Stomach smooth muscle (tissue), 2 donors: ENCODE measurements at regions not wholly inside any gene's neighbourhood (a gene's known extent, or its start where the extent isn't known, plus 50 kb on each side); places are given as distances from the start of the nearest gene placed in this dataset.

ENCODE experiments used
- H3K27ac ChIP-seq: one replicate; pipeline ENCODE4 v1.7.0; 2013; ENCODE audit warnings: mild to moderate bottlenecking, low read length, inconsistent platforms
- H3K27me3 ChIP-seq, 2 donors: one replicate each; pipeline ENCODE4 v1.7.0; 2013; ENCODE audit warnings: low read length in 2 of 2; ENCODE audit not compliant: insufficient read depth in 2 of 2, control insufficient read depth in 1 of 2
- H3K36me3 ChIP-seq, 2 donors: one replicate each; pipeline ENCODE4 v1.7.0; 2013; ENCODE audit warnings: low read length in 2 of 2; ENCODE audit not compliant: control insufficient read depth in 2 of 2, insufficient read depth in 2 of 2
- H3K4me1 ChIP-seq: one replicate; pipeline ENCODE4 v1.7.0; 2013; ENCODE audit warnings: low read length; ENCODE audit not compliant: control insufficient read depth, insufficient read depth
- H3K4me3 ChIP-seq, 2 donors: one replicate each; pipeline ENCODE4 v1.7.0; 2013; ENCODE audit warnings: low read length in 2 of 2
- H3K9ac ChIP-seq, 2 donors: one replicate each; pipeline ENCODE4 v1.7.0; 2013; ENCODE audit warnings: low read length in 2 of 2, mild to moderate bottlenecking in 1 of 2
- H3K9me3 ChIP-seq, 2 donors: one replicate each; pipeline ENCODE4 v1.7.0; 2013; ENCODE audit warnings: low read length in 2 of 2; ENCODE audit not compliant: control insufficient read depth in 2 of 2
- donor health status: healthy.
- donor health status: Pancreatic carcinoma.

DNA sequence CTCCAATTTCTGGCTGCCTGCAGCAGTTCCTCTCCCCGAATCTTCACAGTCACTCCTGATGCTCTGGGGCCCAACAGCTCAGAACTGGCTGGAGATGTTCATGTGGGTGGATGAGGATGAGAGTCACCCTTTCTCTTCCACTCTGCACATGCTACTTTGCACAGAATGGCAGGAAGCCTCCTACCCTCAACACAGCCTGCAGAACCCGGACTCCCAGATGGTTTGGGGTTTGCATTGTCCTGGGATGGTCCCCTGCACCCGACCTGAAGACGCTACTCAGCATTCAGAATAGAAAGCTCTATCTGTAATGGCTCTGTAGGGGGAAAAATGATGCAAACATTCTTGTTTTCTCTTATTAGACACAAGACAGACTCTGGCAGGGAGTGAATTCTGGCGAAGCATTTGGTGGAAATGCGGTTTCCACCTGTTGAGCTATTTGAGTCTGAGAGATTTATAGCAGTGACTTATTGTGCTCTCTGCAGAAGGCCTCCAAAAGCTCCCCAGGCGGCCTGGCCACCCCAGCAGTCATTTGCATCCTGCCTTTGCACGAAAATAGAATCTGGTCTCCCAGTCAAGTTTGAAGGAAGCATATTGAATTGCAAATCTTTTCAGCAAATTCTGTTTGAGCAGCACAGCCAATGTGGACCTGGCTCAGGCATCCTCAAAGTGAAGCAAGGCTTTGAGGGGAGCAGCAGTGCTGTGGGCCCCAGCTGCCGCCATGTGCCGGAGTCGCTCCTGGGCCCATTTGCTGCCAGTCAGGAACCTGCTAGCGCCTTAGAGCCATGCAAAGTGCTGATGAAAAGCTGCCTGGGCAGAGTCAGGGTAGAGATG is 309.3 kb downstream of the TCERG1L start:
- Histone ChIP-seq H3K9ac (no peak overlapping the region), H3K4me3 (no peak overlapping the region), H3K27ac (no peak overlapping the region), H3K4me1 (no peaks in the 10 kb centered on the region), H3K27me3 (peaks cover 0 to 5% of the 10 kb centered on the region in 2 donors), H3K36me3 (no peaks in the 10 kb centered on the region), H3K9me3 (peaks cover 0 to 3% of the 10 kb centered on the region in 2 donors)

- Histone ChIP-seq H3K9ac (no peak overlapping the region), H3K36me3 (no peaks in the 10 kb centered on the region), H3K4me3 (no peak overlapping the region), H3K27ac (no peak overlapping the region), H3K27me3 (peaks cover 0 to 5% of the 10 kb centered on the region in 2 donors), H3K9me3 (peaks cover 0 to 3% of the 10 kb centered on the region in 2 donors), H3K4me1 (no peaks in the 10 kb centered on the region)
Observed at GRCh38 chr10:131003455-131003854, 308.1 kb downstream of the TCERG1L start.

DNA sequence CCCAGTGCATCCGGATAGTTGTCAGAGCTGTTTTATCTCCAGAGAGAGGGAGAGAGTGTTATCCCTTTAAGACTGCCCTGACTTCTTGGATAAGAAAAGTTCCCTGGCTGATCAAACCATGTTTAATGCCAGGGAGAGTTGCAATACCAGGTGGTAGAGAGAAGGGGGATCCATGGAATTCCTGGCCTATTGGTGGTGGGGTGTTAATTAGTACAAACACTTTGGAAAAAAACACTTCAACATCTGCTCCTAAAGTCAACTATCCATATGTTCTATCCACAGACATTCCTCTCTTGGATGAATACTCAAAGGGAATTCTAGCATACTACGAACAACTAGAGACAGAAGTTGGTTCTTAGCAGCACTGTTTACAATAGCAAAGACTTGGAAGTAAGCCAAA is 307.2 kb downstream of the TCERG1L start:
- Histone ChIP-seq H3K27ac (no peak overlapping the region), H3K4me1 (no peaks in the 10 kb centered on the region), H3K9me3 (peaks cover 0 to 3% of the 10 kb centered on the region in 2 donors), H3K36me3 (no peaks in the 10 kb centered on the region), H3K9ac (no peak overlapping the region), H3K4me3 (no peak overlapping the region), H3K27me3 (peaks cover 0 to 5% of the 10 kb centered on the region in 2 donors)

- Histone ChIP-seq H3K9ac (no peak overlapping the region), H3K27ac (no peak overlapping the region), H3K4me3 (no peak overlapping the region), H3K9me3 (peaks cover 0 to 6% of the 10 kb centered on the region in 2 donors), H3K36me3 (no peaks in the 10 kb centered on the region), H3K27me3 (peaks cover 0 to 7% of the 10 kb centered on the region in 2 donors), H3K4me1 (no peaks in the 10 kb centered on the region)
Observed at GRCh38 chr10:131006458-131007256, 304.9 kb downstream of the TCERG1L start.

- Histone ChIP-seq H3K9ac (no peak overlapping the region), H3K27me3 (peaks cover 0 to 7% of the 10 kb centered on the region in 2 donors), H3K36me3 (no peaks in the 10 kb centered on the region)
Observed at GRCh38 chr10:131009791-131010190, 301.7 kb downstream of the TCERG1L start.

DNA sequence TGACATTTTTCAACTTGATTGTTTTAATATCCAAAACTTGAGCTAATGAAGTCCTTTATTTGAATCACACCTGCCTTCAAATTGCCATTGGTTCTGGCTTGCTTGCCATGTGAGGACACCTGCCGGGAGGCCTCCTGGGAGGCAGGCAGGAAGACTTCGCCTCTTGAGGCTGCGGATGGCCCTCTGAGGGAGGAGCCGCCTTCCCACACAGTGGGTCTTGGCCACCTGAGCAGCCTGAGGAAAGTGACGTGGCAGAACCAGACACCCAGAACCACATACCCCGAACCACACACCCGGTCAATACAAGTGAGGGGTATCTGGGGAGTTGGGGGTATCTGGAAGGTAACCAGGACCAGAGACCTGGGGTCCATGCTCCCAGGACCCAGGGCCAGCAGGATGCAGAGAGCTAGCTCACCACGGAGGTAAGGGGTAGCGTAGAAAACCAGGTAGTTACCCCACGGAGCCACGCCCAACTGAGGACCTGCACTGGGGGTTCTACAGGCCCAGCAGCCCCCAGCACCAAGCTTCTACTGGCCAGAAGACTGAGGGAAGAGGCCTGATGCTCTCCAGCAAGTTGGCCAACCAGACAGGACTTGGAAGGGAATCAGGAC is 300.5 kb downstream of the TCERG1L start:
- H3K27me3 ChIP-seq, result peaks cover 0 to 7% of the 10 kb centered on the region in 2 donors
- peaks cover 0 to 3% of the 10 kb centered on the region in 2 donors for H3K9me3 ChIP-seq

More at GRCh38 chr10:131009791-131010190, 301.7 kb downstream of the TCERG1L start:
- no peak overlapping the region for H3K4me3 ChIP-seq
- no peak overlapping the region for H3K27ac ChIP-seq
- H3K4me1 ChIP-seq, result no peaks in the 10 kb centered on the region
- peaks cover 0 to 6% of the 10 kb centered on the region in 2 donors for H3K9me3 ChIP-seq

DNA sequence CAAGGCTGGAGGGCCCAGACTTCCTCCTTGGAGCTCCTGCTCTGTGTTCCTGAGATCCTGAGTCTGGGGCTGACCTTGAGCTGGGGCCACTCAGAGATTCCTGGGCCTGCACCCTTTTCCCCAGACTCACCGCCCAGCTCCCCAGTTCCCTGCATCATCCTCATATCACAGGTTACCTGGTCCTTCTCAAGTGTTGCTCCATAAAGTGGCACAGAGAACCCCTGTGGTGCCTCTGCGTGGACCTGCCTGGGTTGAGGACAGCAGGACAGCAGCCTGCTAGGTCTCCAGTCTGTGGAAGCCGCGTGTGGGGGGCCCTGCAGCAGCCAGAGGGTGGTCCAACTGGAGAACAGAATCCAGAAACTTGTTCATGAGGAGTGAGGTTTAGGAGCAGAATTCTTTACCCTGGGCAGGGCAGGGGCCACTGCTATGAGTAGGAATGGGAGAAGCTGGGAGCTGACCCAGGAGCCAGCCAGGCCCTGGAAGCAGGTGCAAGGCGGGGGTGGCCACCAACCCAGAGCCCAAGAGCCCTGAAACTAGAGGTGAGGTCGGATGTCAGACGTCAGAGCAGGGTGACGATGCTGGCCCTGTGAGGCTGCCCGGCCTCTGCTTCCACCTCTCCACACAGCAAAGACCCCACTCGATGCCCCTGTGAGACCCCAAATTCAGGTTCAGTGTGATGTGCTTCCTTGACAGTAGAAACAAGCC is 299.4 kb downstream of the TCERG1L start:
- no peaks in the 10 kb centered on the region for H3K36me3 ChIP-seq
- no peak overlapping the region for H3K9ac ChIP-seq
- H3K27me3 ChIP-seq, result peaks cover 0 to 4% of the 10 kb centered on the region in 2 donors
- no peak overlapping the region for H3K27ac ChIP-seq
- H3K4me1 ChIP-seq, result no peaks in the 10 kb centered on the region
- H3K9me3 ChIP-seq, result peaks cover 0 to 3% of the 10 kb centered on the region in 2 donors
- no peak overlapping the region for H3K4me3 ChIP-seq

More for the DNA sequence above, 300.5 kb downstream of the TCERG1L start:
- H3K9ac ChIP-seq, result no peak overlapping the region
- H3K27ac ChIP-seq, result no peak overlapping the region
- H3K4me3 ChIP-seq, result no peak overlapping the region
- H3K4me1 ChIP-seq, result no peaks in the 10 kb centered on the region
- no peaks in the 10 kb centered on the region for H3K36me3 ChIP-seq

GRCh38 chr10:131012641-131012985 is 298.9 kb downstream of the TCERG1L start:
- Histone ChIP-seq H3K4me1 (no peaks in the 10 kb centered on the region), H3K4me3 (no peak overlapping the region), H3K27ac (no peak overlapping the region), H3K27me3 (peaks cover 0 to 4% of the 10 kb centered on the region in 2 donors), H3K9ac (no peak overlapping the region), H3K9me3 (peaks cover 0 to 3% of the 10 kb centered on the region in 2 donors), H3K36me3 (no peaks in the 10 kb centered on the region)

DNA sequence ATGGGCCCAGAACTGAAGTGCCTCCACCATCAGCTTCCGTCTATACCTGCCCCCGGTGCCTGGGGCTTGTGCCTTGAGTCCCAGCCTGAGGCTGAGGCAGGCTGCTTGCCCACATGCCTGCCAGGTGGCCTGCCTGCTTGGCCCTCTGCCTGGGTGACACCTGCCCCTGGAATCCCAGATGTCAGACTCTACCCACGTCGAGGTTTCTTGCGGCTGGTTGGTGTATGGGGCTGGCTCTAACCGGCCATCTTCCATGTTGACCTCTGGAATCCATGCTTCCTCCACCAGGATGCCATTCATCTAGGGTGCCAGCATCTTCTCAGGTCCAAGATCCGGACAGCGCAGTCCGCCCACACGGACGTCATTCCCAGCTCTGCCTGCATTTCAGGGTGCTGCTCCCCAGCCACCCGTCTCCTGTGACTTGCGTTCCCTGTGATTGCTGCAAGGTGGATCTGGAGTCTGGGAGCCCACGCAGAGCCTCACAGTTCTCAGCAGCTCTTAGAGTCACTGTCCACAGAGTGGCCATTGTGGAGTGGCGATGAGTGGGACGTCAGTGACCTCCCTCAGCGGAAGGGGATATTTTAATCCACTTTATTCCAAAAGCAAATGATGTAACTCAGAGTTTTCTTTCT is 298.1 kb downstream of the TCERG1L start:
- peaks cover 0 to 4% of the 10 kb centered on the region in 2 donors for H3K27me3 ChIP-seq
- no peak overlapping the region for H3K9ac ChIP-seq
- H3K4me3 ChIP-seq, result no peak overlapping the region

DNA sequence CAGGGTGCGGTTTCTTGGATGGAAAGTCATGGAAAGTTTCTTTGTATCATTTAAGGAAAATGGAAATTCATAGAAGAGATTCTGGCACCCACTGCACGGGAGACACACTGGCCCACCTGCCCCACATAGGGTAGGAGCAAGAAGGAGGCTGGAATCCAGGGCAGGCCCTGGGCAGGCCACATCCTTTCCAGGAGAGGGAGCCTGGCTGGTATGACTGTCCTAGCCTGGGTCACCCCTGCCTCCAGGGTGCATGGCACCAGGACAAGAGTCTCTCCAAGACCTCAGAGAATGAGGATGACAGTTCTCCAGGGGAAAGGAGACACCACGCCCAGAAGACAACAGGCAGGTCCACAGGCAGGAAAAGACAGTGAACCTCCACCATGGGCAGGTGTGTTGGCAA is 297.2 kb downstream of the TCERG1L start:
- H3K27ac ChIP-seq, result no peak overlapping the region
- no peaks in the 10 kb centered on the region for H3K36me3 ChIP-seq
- H3K4me1 ChIP-seq, result no peaks in the 10 kb centered on the region
- no peak overlapping the region for H3K4me3 ChIP-seq
- peaks cover 0 to 4% of the 10 kb centered on the region in 2 donors for H3K27me3 ChIP-seq
- H3K9ac ChIP-seq, result no peak overlapping the region
- peaks cover 0 to 3% of the 10 kb centered on the region in 2 donors for H3K9me3 ChIP-seq

More for the DNA sequence above, 298.1 kb downstream of the TCERG1L start:
- no peak overlapping the region for H3K27ac ChIP-seq
- H3K4me1 ChIP-seq, result no peaks in the 10 kb centered on the region
- H3K9me3 ChIP-seq, result peaks cover 0 to 3% of the 10 kb centered on the region in 2 donors
- no peaks in the 10 kb centered on the region for H3K36me3 ChIP-seq
